ENCODE measurements at regions not wholly inside any gene's neighbourhood (a gene's known extent, or its start where the extent isn't known, plus 50 kb on each side); places are given as distances from the start of the nearest gene placed in this dataset.

GRCh38 chr13:40311356-40312101, 354.9 kb downstream of the FOXO1 start:
- no peaks in the 10 kb centered on the region for H3K27me3 ChIP-seq (replicated peaks; ENCODE audit: control insufficient read depth, insufficient read depth, low read length)
- no peak overlapping the region for H3K4me3 Mint-ChIP-seq (ENCODE audit: unreplicated experiment)
- peaks cover 4% of the 10 kb centered on the region for H3K9me3 ChIP-seq
- no peak for DNase-seq
- H3K4me3 ChIP-seq (ENCODE audit: low read depth, low read length), result no peak overlapping the region
- H3K4me1 Mint-ChIP-seq (ENCODE audit: low read depth, unreplicated experiment), result peaks cover 18% of the 10 kb centered on the region
- H3K27ac Mint-ChIP-seq (ENCODE audit: unreplicated experiment), result no peak overlapping the region
- no peak for TF ChIP-seq CTCF (IDR thresholded peaks at IDR 0.05; ENCODE audit: insufficient read depth in 1 of 2, low read depth in 1 of 2, low read length in 1 of 2, severe bottlenecking in 1 of 2, unreplicated experiment in 1 of 2)
- peaks cover 10% of the 10 kb centered on the region for H3K4me1 ChIP-seq
- ChIA-PET CTCF (interaction anchor here (0.7 kb wide), 1 partner anchor 337 kb away, joined by 3 read pairs; no protein-coding TSS in a partner anchor), POLR2A (interaction anchor here (0.7 kb wide), 1 partner anchor 14 kb away, joined by 4 read pairs; no protein-coding TSS in a partner anchor)
- intact Hi-C loops (cut with micrococcal nuclease; ENCODE audit: unreplicated experiment), result no loop called here
- H3K9me3 Mint-ChIP-seq (ENCODE audit: unreplicated experiment), result peaks cover 20% of the 10 kb centered on the region
- no peaks in the 10 kb centered on the region for H3K36me3 Mint-ChIP-seq (ENCODE audit: insufficient read depth, unreplicated experiment)
- BruUV-seq (replicated peaks), result no TSS peak
- no peaks in the 10 kb centered on the region for H3K27me3 Mint-ChIP-seq (ENCODE audit: insufficient read depth, unreplicated experiment)
- no peaks in the 10 kb centered on the region for H3K36me3 ChIP-seq (ENCODE audit: control insufficient read depth, insufficient read depth, low read length)

DNA sequence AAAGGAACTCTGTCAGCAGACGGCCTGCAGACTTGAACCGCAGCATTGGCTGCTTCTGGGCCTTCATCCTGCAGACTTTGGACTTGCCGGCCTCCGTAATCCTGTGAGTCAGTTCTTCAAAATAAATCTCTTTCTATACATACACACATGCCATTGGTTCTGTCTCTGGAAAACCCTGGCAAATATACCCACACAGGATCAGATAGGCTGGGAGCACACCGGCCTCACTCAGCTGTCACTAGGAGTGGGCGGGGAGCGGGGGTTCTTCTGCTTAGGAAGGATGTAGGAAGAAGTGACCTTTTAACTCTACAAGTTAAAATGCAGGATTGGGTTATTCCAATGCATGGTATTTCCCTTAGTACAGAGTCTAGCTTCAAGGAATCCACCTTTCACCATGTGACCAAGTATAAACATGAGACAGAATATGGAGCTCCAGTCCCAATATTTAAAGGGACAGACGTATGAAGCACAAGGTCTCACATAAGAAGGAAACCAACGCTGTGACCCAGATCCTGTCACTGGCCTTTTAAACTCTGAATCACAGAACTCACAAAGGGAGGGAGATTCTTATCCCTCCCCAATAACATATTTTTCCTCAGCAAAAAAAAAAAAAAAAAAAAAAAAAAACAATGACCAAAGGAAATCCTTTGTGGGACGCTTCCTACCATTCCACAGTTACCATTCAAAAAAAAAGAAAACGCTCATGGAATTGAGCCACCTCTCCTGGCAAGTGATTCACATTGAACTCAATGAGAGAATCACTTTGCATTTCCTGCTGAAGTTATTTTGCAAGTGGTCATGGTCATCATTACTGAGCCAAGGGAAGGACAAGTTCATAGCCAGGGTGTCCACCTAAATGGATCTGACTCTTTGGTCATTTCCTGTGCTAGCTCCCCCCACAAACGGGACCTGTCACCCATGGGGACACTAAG, 352.9 kb downstream of the FOXO1 start:
- H3K9me3 Mint-ChIP-seq (ENCODE audit: unreplicated experiment), result peaks cover 4% of the 10 kb centered on the region
- no peak overlapping the region for H3K4me3 Mint-ChIP-seq (ENCODE audit: unreplicated experiment)
- BruUV-seq (replicated peaks), result no TSS peak
- ChIA-PET POLR2A (no interaction called here), CTCF (no interaction called here)
- Histone ChIP-seq H3K4me3 (ENCODE audit: low read depth, low read length) (no peak overlapping the region), H3K4me1 (peaks cover 10% of the 10 kb centered on the region), H3K36me3 (ENCODE audit: control insufficient read depth, insufficient read depth, low read length) (no peaks in the 10 kb centered on the region), H3K27me3 (replicated peaks; ENCODE audit: control insufficient read depth, insufficient read depth, low read length) (no peaks in the 10 kb centered on the region), H3K9me3 (no peaks in the 10 kb centered on the region)
- H3K27me3 Mint-ChIP-seq (ENCODE audit: insufficient read depth, unreplicated experiment), result no peaks in the 10 kb centered on the region
- DNase-seq, result peak in 1 of 2 experiments; percentile 58
- intact Hi-C loops (cut with micrococcal nuclease; ENCODE audit: unreplicated experiment), result no loop called here
- peaks cover 17% of the 10 kb centered on the region for H3K4me1 Mint-ChIP-seq (ENCODE audit: low read depth, unreplicated experiment)
- no peak overlapping the region for H3K27ac Mint-ChIP-seq (ENCODE audit: unreplicated experiment)
- no peak for TF ChIP-seq CTCF (IDR thresholded peaks at IDR 0.05; ENCODE audit: insufficient read depth in 1 of 2, low read depth in 1 of 2, low read length in 1 of 2, severe bottlenecking in 1 of 2, unreplicated experiment in 1 of 2)
- H3K36me3 Mint-ChIP-seq (ENCODE audit: insufficient read depth, unreplicated experiment), result no peaks in the 10 kb centered on the region

- TF ChIP-seq CTCF (IDR thresholded peaks at IDR 0.05; ENCODE audit: insufficient read depth in 1 of 2, low read depth in 1 of 2, low read length in 1 of 2, severe bottlenecking in 1 of 2, unreplicated experiment in 1 of 2), result no peak
- Histone ChIP-seq H3K4me1 (no peaks in the 10 kb centered on the region), H3K27me3 (replicated peaks; ENCODE audit: control insufficient read depth, insufficient read depth, low read length) (no peaks in the 10 kb centered on the region), H3K9me3 (no peaks in the 10 kb centered on the region), H3K4me3 (ENCODE audit: low read depth, low read length) (no peak overlapping the region), H3K36me3 (ENCODE audit: control insufficient read depth, insufficient read depth, low read length) (no peaks in the 10 kb centered on the region)
- intact Hi-C loops (cut with micrococcal nuclease; ENCODE audit: unreplicated experiment), result loop anchor here (1.0 kb wide), 1 partner anchor 8 kb away; no protein-coding TSS in a partner anchor
- no peaks in the 10 kb centered on the region for H3K4me1 Mint-ChIP-seq (ENCODE audit: low read depth, unreplicated experiment)
- ChIA-PET CTCF (no interaction called here), POLR2A (interaction anchor here (0.7 kb wide), 1 partner anchor 23 kb away, joined by 4 read pairs; no protein-coding TSS in a partner anchor)
- no peak overlapping the region for H3K27ac Mint-ChIP-seq (ENCODE audit: unreplicated experiment)
- no peak overlapping the region for H3K4me3 Mint-ChIP-seq (ENCODE audit: unreplicated experiment)
- H3K36me3 Mint-ChIP-seq (ENCODE audit: insufficient read depth, unreplicated experiment), result no peaks in the 10 kb centered on the region
- DNase-seq, result no peak
- H3K9me3 Mint-ChIP-seq (ENCODE audit: unreplicated experiment), result no peaks in the 10 kb centered on the region
- BruUV-seq (replicated peaks), result no TSS peak
- no peaks in the 10 kb centered on the region for H3K27me3 Mint-ChIP-seq (ENCODE audit: insufficient read depth, unreplicated experiment)
Measured at GRCh38 chr13:40315416-40316064, 350.9 kb downstream of the FOXO1 start.

All from Caco-2 (cell line).